GM18502 (cell line): ENCODE measurements at regions not wholly inside any gene's neighbourhood (a gene's known extent, or its start where the extent isn't known, plus 50 kb on each side); places are given as distances from the start of the nearest gene placed in this dataset.

Experiments
- ATAC-seq: cut with Tn5 transposase; IDR thresholded peaks from one replicate; pipeline ENCODE4 v1.9.1; 2021; ENCODE audit warnings: mild to moderate bottlenecking; ENCODE audit not compliant: unreplicated experiment, poor library complexity

- no peak for ATAC-seq
Observed at GRCh38 chr1:234925440-234926263, 203.0 kb downstream of the TOMM20 start.

- no peak for ATAC-seq
Observed at GRCh38 chr1:234924450-234925355, 203.9 kb downstream of the TOMM20 start.

- no peak for ATAC-seq
Observed at GRCh38 chr1:234923626-234924025, 205.0 kb downstream of the TOMM20 start.

DNA sequence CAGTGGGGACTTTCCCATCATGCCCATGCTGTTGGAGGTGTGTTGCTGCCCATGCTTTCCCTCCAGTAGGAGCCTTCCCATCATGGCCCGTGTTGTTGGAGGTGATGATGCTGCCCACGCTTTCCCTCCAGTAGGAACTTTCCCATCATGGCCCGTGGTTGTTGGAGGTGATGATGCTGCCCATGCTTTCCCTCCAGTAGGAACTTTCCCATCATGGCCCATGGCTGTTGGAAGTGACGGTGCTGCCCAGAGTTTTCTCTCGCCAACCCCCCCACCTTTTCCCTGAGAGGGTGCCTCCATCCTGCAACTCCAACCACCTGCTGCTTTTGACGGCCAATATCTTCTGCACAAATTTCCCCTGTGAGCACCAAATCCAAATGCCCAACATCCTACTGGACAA, 205.7 kb downstream of the TOMM20 start:
- ATAC-seq, result no peak

- ATAC-seq, result no peak
Observed at GRCh38 chr1:234921266-234922062, 207.2 kb downstream of the TOMM20 start.

- ATAC-seq, result no peak
Observed at GRCh38 chr1:234920843-234921140, 207.8 kb downstream of the TOMM20 start.

DNA sequence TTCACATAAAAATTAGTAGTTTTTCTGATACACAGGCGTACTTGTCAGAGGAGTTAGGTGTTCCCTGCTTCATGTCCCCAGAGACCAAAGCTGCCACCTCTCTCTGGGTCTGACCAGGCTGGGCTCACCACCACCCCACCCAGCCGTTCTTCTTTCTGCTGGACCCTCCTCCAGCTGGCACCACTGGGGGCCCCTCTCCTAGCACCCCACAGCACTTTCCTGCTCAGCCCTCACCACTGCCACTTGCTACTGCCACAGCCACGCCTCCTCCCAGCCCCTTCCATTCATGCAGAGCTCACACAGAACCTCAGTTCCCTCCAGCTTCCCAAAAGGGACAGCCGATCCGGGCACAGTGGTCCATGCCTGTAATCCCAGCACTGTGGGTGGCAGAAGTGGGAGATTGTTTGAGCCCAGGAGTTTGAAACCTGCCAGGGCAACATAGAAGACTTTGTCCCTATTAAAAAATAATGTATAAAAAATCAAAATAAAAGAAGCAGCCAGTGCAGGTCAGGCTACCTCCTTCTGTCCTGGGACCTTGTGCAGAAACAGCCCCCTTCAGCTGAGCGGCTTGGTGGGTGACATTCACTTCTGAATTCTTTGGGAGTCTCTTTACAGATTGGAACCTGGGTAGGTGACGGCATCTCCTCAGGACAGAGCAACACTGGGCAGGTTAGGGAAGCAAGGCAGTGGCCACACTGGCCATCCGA, 208.3 kb downstream of the TOMM20 start:
- no peak for ATAC-seq

DNA sequence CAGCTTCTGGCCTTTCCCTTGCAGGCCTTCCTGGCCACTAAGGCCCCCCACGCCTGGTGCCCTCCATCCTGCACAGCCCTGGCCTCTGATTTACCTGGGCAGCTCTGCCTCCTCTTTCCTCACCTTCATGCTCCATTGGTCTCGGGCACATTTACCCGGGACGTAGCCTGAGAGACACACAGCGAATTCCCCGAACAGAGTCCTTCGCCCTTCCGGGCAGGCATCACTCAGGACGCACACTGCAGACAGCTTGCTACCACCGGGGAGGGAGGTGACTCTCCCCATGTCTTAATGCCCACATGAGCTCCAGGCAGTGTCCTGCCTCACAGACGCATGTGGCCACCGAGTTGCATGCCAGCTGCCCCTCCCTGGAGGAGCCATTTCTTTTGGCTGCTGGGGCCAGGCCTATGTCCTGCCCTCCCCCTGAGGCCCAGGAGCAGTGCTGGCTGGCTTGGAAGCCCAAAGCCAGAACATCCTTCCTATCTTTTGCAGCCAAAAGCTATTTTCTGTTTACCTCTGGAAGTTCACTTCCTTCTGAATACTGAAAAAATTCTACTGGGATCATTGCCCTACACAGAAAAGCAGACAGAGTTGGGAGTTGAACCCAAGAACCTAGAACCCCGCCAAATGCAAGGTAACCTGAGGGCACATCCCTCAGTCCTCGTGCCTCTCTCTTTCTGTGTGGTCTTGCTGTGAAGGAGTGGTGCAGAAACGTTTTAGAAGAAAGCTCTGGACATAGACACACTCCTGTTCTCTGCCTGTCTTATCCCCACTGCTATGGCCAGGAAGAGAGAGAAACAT, 209.5 kb downstream of the TOMM20 start:
- no peak for ATAC-seq

- no peak for ATAC-seq
Observed at GRCh38 chr1:234918181-234918841, 210.3 kb downstream of the TOMM20 start.

DNA sequence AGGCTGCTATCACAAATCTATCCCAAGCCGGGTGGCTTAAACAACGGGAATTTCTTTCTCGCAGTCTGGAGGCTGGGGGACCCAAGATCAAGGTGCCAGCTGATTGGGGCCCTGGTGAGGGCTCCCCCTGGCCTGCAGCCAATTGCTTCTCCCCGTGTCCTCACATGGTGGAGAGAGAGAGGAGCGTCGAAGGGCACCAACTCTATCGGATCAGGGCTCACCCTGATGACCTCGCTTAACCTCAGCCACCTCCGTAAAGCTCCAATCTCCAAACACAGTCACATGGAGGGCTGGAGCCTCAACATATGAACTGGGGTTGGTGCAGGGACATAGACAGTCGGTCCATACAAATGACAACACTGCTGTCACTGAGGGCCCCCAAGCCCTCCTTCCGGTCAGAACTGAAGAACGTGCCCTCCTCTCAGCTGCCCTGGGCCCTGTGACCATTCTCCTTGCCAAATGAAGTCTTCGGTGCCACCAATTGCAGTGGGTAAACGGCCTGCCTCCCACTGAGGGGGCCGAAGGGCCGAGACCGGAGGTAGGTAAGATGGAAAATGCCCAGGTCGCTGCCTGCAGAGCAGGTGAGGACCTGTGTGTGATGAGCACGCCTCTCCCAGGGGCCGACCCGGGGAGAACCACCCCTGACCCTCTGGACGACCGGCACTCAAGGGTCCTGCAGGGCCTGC, 211.0 kb downstream of the TOMM20 start:
- no peak for ATAC-seq

DNA sequence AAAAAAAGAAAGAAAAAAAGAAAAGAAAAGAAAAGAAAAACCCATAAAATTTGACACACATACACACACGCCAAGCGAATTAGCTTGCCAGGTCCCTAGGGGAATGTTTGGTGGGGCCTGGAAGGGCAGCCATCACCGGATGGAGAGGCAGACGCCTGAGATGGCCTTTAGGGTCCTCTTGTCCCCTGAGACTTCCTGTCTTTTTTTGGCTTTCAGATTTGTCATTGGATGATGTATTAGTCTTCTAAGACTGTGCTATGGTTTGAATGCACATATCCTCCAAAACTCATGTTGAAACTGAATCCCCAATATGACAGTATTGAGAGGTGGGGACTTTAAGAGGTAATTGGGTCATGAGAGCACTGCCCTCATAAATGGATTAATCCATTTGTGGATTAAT, 211.8 kb downstream of the TOMM20 start:
- ATAC-seq, result no peak

- no peak for ATAC-seq
Observed at GRCh38 chr1:234915924-234916675, 212.5 kb downstream of the TOMM20 start.

GRCh38 chr1:234914606-234915290, 213.9 kb downstream of the TOMM20 start:
- no peak for ATAC-seq

GRCh38 chr1:234913771-234914170, 214.9 kb downstream of the TOMM20 start:
- ATAC-seq, result no peak

DNA sequence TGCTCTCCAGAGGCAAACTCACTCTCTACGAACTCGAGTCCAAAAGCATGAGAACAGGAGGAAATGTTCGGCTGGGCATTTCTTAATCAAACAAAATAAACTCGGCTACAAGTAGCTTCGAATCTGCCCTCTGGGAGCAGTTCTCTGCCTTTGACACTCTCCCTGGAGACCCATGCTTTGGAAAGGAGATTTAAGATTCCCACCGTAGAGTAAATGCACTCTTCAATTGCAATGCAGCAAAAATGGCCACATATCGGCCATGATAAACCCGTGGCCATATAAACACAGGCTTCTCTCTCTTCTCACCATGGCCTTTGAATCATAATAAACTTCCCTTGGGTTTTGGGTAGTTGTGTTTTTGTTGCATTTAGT, 215.4 kb downstream of the TOMM20 start:
- ATAC-seq, result no peak

DNA sequence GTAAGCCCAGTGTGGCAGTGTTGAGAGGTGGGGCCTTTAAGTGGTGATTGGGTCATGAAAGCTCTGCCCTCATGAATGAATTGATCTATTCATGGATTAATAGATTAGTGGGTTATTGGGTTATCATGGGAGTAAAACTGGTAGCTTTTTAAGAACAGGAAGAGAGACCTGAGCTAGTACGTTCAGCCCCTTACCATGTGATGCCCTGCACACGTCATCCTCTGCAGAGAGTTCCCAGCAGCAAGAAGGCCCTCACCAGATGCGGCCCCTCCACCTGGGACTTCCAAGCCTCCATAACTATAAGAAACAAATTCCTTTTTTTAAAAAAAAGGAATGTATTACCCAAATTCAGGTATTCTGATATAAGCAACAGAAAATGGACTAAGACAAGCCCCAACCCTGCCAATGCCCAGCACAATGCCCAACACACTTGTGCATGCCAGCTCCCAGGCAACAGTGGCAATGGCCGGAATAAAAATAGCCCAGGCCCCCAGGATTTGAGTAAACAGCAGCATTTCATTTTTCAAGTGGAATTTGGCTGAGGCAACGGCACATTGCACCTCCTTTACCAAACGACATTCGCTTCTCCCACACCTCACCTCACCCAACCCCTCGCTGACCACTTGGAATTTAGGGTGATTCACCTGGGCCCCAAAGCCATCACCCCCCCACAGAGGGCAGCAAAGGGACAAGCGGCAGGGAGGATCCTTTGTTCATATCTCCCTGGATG, 215.9 kb downstream of the TOMM20 start:
- no peak for ATAC-seq
